Mucosa of descending colon (tissue), 3 donors: ENCODE measurements at regions not wholly inside any gene's neighbourhood (a gene's known extent, or its start where the extent isn't known, plus 50 kb on each side); places are given as distances from the start of the nearest gene placed in this dataset.

Experiments
- ATAC-seq: fragments of 200-7000 bp; cut with Tn5 transposase; one replicate; pipeline ENCODE4 v1.9.1; 2020; ENCODE audit warnings: mild to moderate bottlenecking, moderate library complexity
- DNase-seq, 3 donors: peaks; one replicate each; pipeline ENCODE4 v3.0.0-alpha.2; 2020
- H3K36me3 ChIP-seq: fragments of 200-600 bp; one replicate; pipeline ENCODE4 v1.8.0; 2021; ENCODE audit warnings: low read depth, mild to moderate bottlenecking
- H3K4me1 ChIP-seq: fragments of 200-600 bp; one replicate; pipeline ENCODE4 v1.8.0; 2021; ENCODE audit warnings: low read depth, mild to moderate bottlenecking
- H3K4me3 ChIP-seq: fragments of 200-600 bp; one replicate; pipeline ENCODE4 v1.8.0; 2021; ENCODE audit warnings: mild to moderate bottlenecking
- H3K9me3 ChIP-seq: fragments of 200-600 bp; one replicate; pipeline ENCODE4 v1.8.0; 2021; ENCODE audit warnings: mild to moderate bottlenecking
- CTCF ChIP-seq: fragments of 200-600 bp; IDR thresholded peaks from one replicate; pipeline ENCODE4 v1.8.0; 2022; ENCODE audit warnings: antibody characterized with exemption, mild to moderate bottlenecking
- intact Hi-C, 2 donors: fragments of 100-400 bp; cut with DNase I in 1 of 2; cut with micrococcal nuclease in 1 of 2; formaldehyde crosslinking; loops; one replicate each; pipeline versions ENCODE4 v1.11.0 to v1.11.1; 2022; cut with DNase I, micrococcal nuclease
- donor health status: DM: no; HTN: no; CAD: no; lungs with moderate emphysema.
- donor health status: DM: no; HTN: no; CAD: no.
- donor health status: DM: no; HTN: yes; CAD: no.

GRCh38 chr2:220930271-220931076 lies 641.6 kb downstream of the EPHA4 start:
- intact Hi-C loops: no loop called here
- TF ChIP-seq CTCF: no peak
- H3K9me3 ChIP-seq: peaks cover 16% of the 10 kb centered on the region
- H3K4me1 ChIP-seq: no peaks in the 10 kb centered on the region
- no peak overlapping the region for H3K4me3 ChIP-seq
- ATAC-seq (no peak), DNase-seq (no peak)
- no peaks in the 10 kb centered on the region for H3K36me3 ChIP-seq

GRCh38 chr2:220931491-220931890 lies 640.6 kb downstream of the EPHA4 start:
- no peak for TF ChIP-seq CTCF
- H3K4me1 ChIP-seq: no peaks in the 10 kb centered on the region
- no peaks in the 10 kb centered on the region for H3K36me3 ChIP-seq
- H3K4me3 ChIP-seq: no peak overlapping the region
- H3K9me3 ChIP-seq: peaks cover 6% of the 10 kb centered on the region
- intact Hi-C loops: no loop called here
- DNase-seq (no peak), ATAC-seq (no peak)

DNA sequence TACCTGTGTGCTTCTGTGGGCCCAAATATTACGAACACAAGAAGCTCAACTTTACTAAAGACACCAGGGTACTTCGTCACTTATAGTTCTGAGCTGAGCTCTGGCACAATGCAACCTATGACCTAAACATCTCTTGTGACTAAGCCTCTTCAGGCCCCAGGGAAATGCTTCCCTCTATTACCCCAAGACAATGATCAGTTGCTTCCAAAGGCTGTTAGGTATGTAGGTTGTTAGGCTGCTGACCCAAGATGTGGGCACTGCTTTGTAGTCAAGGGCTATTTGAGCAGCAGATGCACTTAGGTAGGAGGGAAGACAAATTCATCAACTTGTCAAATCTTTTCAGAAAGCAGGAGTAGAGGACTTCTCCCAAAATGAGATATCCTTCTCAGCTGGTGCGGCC lies 640.1 kb downstream of the EPHA4 start:
- intact Hi-C loops: no loop called here
- ATAC-seq (no peak), DNase-seq (no peak)
- TF ChIP-seq CTCF: no peak
- H3K9me3 ChIP-seq: peaks cover 3% of the 10 kb centered on the region
- H3K4me1 ChIP-seq: no peaks in the 10 kb centered on the region
- no peak overlapping the region for H3K4me3 ChIP-seq
- no peaks in the 10 kb centered on the region for H3K36me3 ChIP-seq

- no peak overlapping the region for H3K4me3 ChIP-seq
- intact Hi-C loops: no loop called here
- H3K4me1 ChIP-seq: no peaks in the 10 kb centered on the region
- H3K9me3 ChIP-seq: no peaks in the 10 kb centered on the region
- ATAC-seq (no peak), DNase-seq (no peak)
- H3K36me3 ChIP-seq: no peaks in the 10 kb centered on the region
- TF ChIP-seq CTCF: no peak
Measured at GRCh38 chr2:220935789-220936321, 636.2 kb downstream of the EPHA4 start.

DNA sequence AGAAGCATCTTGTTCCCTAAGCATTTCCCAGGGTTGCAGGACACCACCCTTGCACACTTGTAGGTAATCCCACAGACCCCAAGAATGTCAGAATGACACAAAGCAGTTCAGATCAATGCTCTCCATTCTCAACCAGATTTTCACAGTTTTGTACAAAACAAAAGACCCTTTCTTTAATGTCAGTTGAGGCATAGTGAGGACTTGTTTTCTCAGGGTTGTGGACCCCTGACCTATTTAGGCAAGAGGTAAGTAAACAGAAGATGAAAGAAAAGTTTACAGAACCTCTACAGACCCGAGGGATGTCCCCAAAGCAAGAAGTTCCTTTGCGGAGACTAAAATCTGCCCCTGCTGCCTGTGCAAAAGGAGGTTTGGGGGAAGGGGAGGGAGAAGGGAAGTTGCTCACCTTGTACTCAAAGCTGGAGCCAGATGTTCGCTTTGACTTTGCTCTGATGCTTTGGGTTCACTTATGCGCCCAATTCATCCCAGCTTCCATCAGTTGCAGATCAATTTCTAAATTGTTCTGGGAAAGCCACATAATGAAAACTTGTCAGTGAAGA lies 635.4 kb downstream of the EPHA4 start:
- ATAC-seq (no peak), DNase-seq (no peak)
- Histone ChIP-seq H3K9me3 (no peaks in the 10 kb centered on the region), H3K36me3 (no peaks in the 10 kb centered on the region), H3K4me3 (no peak overlapping the region), H3K4me1 (no peaks in the 10 kb centered on the region)
- intact Hi-C loops: no loop called here
- TF ChIP-seq CTCF: no peak
